MCF 10A (cell line): ENCODE measurements at regions not wholly inside any gene's neighbourhood (a gene's known extent, or its start where the extent isn't known, plus 50 kb on each side); places are given as distances from the start of the nearest gene placed in this dataset.

Experiments used
- BruUV-seq: library from RNA; stranded (reverse); fragments of 400-500 nt; replicated peaks from 2 replicates; lab custom pipeline; 2021; lab: Mats Ljungman, UMichigan
- CTCF ChIA-PET: fragments of 300-600 bp; sonication (Branson Sonifier 250); formaldehyde crosslinking; extraction: SDS; loops from one replicate; lab custom pipeline; 2021; ENCODE audit warnings: antibody characterized with exemption, inconsistent platforms; lab: Yijun Ruan, JAX
- POLR2A ChIA-PET: fragments of 300-600, 350-650 bp; sonication (Branson Sonifier 250); formaldehyde crosslinking; extraction: SDS; loops from one replicate; lab custom pipeline; 2020; ENCODE audit warnings: antibody characterized with exemption, inconsistent platforms; lab: Yijun Ruan, JAX
- DNase-seq: peaks from one replicate; pipeline ENCODE4 v3.0.0-alpha.2; 2018; ENCODE audit not compliant: unreplicated experiment
- H3K27ac Mint-ChIP-seq: one replicate; pipeline ENCODE4 v1.8.0; 2022; ENCODE audit warnings: mild to moderate bottlenecking, low read depth, mixed read lengths; ENCODE audit not compliant: unreplicated experiment
- H3K27me3 Mint-ChIP-seq: one replicate; pipeline ENCODE4 v1.8.0; 2022; ENCODE audit warnings: mixed read lengths; ENCODE audit not compliant: insufficient read depth, unreplicated experiment
- H3K36me3 Mint-ChIP-seq: one replicate; pipeline ENCODE4 v1.8.0; 2022; ENCODE audit warnings: mild to moderate bottlenecking, moderate library complexity, mixed read lengths; ENCODE audit not compliant: insufficient read depth, unreplicated experiment
- H3K4me1 Mint-ChIP-seq: one replicate; pipeline ENCODE4 v1.8.0; 2022; ENCODE audit warnings: mixed read lengths; ENCODE audit not compliant: insufficient read depth, unreplicated experiment
- H3K4me3 Mint-ChIP-seq: one replicate; pipeline ENCODE4 v1.8.0; 2022; ENCODE audit warnings: mild to moderate bottlenecking, moderate library complexity, mixed read lengths; ENCODE audit not compliant: unreplicated experiment
- H3K9me3 Mint-ChIP-seq: one replicate; pipeline ENCODE4 v1.8.0; 2022; ENCODE audit warnings: mixed read lengths; ENCODE audit not compliant: unreplicated experiment
- CTCF ChIP-seq: fragments of 200-600 bp; IDR thresholded peaks from one replicate; pipeline ENCODE4 v1.8.0; 2022; ENCODE audit warnings: antibody characterized with exemption, mild to moderate bottlenecking; ENCODE audit not compliant: unreplicated experiment
- intact Hi-C: fragments of 100-400 bp; cut with micrococcal nuclease; formaldehyde crosslinking; loops from 2 replicates; pipeline ENCODE4 v1.14.1; 2022

GRCh38 chrX:109857584-109858228 lies 124.6 kb upstream of the ACSL4 start:
- H3K4me1 Mint-ChIP-seq, result peaks cover 9% of the 10 kb centered on the region
- H3K36me3 Mint-ChIP-seq, result no peaks in the 10 kb centered on the region
- no TSS peak for BruUV-seq
- ChIA-PET CTCF (interaction anchor here (0.6 to 7.5 kb wide), 24 partner anchors 9 to 1021 kb away, joined by 3 to 108 read pairs (median 6); partner anchors contain the start of gene ACSL4), POLR2A (interaction anchor here (0.8 to 4.6 kb wide), 13 partner anchors 9 to 372 kb away, joined by 3 to 40 read pairs (median 5); partner anchors contain the start of gene ACSL4)
- intact Hi-C loops, result loop anchor here (1.0 kb wide), 2 partner anchors 125 to 144 kb away; no protein-coding TSS in a partner anchor
- DNase-seq, result peak; percentile 75
- H3K27me3 Mint-ChIP-seq, result peaks cover 30% of the 10 kb centered on the region
- no peak for TF ChIP-seq CTCF
- peak overlapping the region; percentile 11 for H3K4me3 Mint-ChIP-seq
- H3K27ac Mint-ChIP-seq, result peak overlapping the region; percentile 46
- H3K9me3 Mint-ChIP-seq, result peaks cover 8% of the 10 kb centered on the region

- no peak overlapping the region for H3K4me3 Mint-ChIP-seq
- intact Hi-C loops, result no loop called here
- no TSS peak for BruUV-seq
- TF ChIP-seq CTCF, result no peak
- ChIA-PET CTCF (interaction anchor here (0.6 to 7.5 kb wide), 5 partner anchors 10 to 905 kb away, joined by 4 to 108 read pairs (median 11); no protein-coding TSS in a partner anchor), POLR2A (interaction anchor here (1.2 to 4.6 kb wide), 4 partner anchors 12 to 146 kb away, joined by 5 to 40 read pairs (median 20); partner anchors contain the start of gene ACSL4)
- no peak overlapping the region for H3K27ac Mint-ChIP-seq
- H3K9me3 Mint-ChIP-seq, result peaks cover 6% of the 10 kb centered on the region
- H3K4me1 Mint-ChIP-seq, result peaks cover 9% of the 10 kb centered on the region
- DNase-seq, result no peak
- peaks cover 24% of the 10 kb centered on the region for H3K27me3 Mint-ChIP-seq
- no peaks in the 10 kb centered on the region for H3K36me3 Mint-ChIP-seq
Measured at GRCh38 chrX:109858602-109859341, 125.7 kb upstream of the ACSL4 start.

GRCh38 chrX:109859651-109860050 lies 126.6 kb upstream of the ACSL4 start:
- no peak overlapping the region for H3K27ac Mint-ChIP-seq
- H3K9me3 Mint-ChIP-seq, result no peaks in the 10 kb centered on the region
- CTCF ChIA-PET, result interaction anchor here (2.7 to 7.5 kb wide), 2 partner anchors 31 to 146 kb away, joined by 11 to 108 read pairs; no protein-coding TSS in a partner anchor
- no TSS peak for BruUV-seq
- intact Hi-C loops, result loop anchor here (1.0 kb wide), 1 partner anchor 27 kb away; no protein-coding TSS in a partner anchor
- TF ChIP-seq CTCF, result no peak
- DNase-seq, result no peak
- H3K4me3 Mint-ChIP-seq, result no peak overlapping the region
- H3K36me3 Mint-ChIP-seq, result no peaks in the 10 kb centered on the region
- POLR2A ChIA-PET, result no interaction called here
- peaks cover 9% of the 10 kb centered on the region for H3K4me1 Mint-ChIP-seq
- H3K27me3 Mint-ChIP-seq, result peaks cover 16% of the 10 kb centered on the region

- Mint-ChIP-seq H3K36me3 (no peaks in the 10 kb centered on the region), H3K27ac (no peak overlapping the region), H3K4me3 (no peak overlapping the region), H3K4me1 (peaks cover 9% of the 10 kb centered on the region), H3K27me3 (peaks cover 42% of the 10 kb centered on the region), H3K9me3 (no peaks in the 10 kb centered on the region)
- ChIA-PET CTCF (interaction anchor here (1.4 to 1.9 kb wide), 3 partner anchors 28 to 150 kb away, joined by 3 to 15 read pairs (median 8); no protein-coding TSS in a partner anchor), POLR2A (interaction anchor here (1.2 to 1.4 kb wide), 3 partner anchors 10 to 21 kb away, joined by 4 to 5 read pairs (median 4); no protein-coding TSS in a partner anchor)
- no peak for TF ChIP-seq CTCF
- intact Hi-C loops, result no loop called here
- BruUV-seq, result no TSS peak
- DNase-seq, result peak; percentile 46
Measured at GRCh38 chrX:109862433-109862832, 129.4 kb upstream of the ACSL4 start.
